ENCODE measurements at regions not wholly inside any gene's neighbourhood (a gene's known extent, or its start where the extent isn't known, plus 50 kb on each side); places are given as distances from the start of the nearest gene placed in this dataset.

- TF ChIP-seq GATA1 (IDR thresholded peaks at IDR 0.05; ENCODE audit: low read depth, low read length) (no peak), POLR2A (IDR thresholded peaks at IDR 0.05; ENCODE audit: low read length) (no peak)
These were observed 60.8 kb upstream of the SLC35F3 start for GRCh38 chr1:233843525-233844204.
